IMR-90 (cell line): ENCODE measurements at regions not wholly inside any gene's neighbourhood (a gene's known extent, or its start where the extent isn't known, plus 50 kb on each side); places are given as distances from the start of the nearest gene placed in this dataset.

ENCODE experiments used
- ATAC-seq: fragments of 200-7000 bp; cut with Tn5 transposase; 2 replicates; pipeline ENCODE4 v1.9.1; 2020; ENCODE audit warnings: low read depth, mild to moderate bottlenecking, moderate library complexity
- BruUV-seq: library from RNA; stranded (reverse); fragments of 400-500 nt; replicated peaks from 2 replicates; lab custom pipeline; 2021; lab: Mats Ljungman, UMichigan
- CTCF ChIA-PET: fragments of 300-600 bp; formaldehyde crosslinking; extraction: SDS; loops from one replicate; lab custom pipeline; 2021; ENCODE audit warnings: antibody characterized with exemption; lab: Yijun Ruan, JAX
- POLR2A ChIA-PET: fragments of 300-600 bp; sonication (Branson Sonifier 250); formaldehyde crosslinking; loops from one replicate; lab custom pipeline; 2022; ENCODE audit warnings: antibody characterized with exemption; ENCODE audit not compliant: unreplicated experiment; lab: Charles Lee
- DNase-seq: peaks from one replicate; pipeline ENCODE4 v3.0.0; 2013
- H2AFZ ChIP-seq: replicated peaks from 2 replicates; pipeline ENCODE3; 2013; ENCODE audit warnings: low read length, mild to moderate bottlenecking; ENCODE audit not compliant: poor library complexity
- H2AK5ac ChIP-seq: 2 replicates; pipeline ENCODE4 v1.6.1; 2013; ENCODE audit warnings: low read depth, low read length, inconsistent platforms
- H2AK9ac ChIP-seq: replicated peaks from 2 replicates; pipeline ENCODE3; 2013; ENCODE audit warnings: mild to moderate bottlenecking, low read depth, low read length, moderate library complexity; ENCODE audit not compliant: poor library complexity
- H2BK120ac ChIP-seq: 2 replicates; pipeline ENCODE4 v1.6.1; 2013; ENCODE audit warnings: low read depth, low read length, inconsistent platforms
- H2BK15ac ChIP-seq: 3 replicates; pipeline ENCODE4 v1.6.1; 2013; ENCODE audit warnings: low read depth, low read length, inconsistent platforms
- H2BK20ac ChIP-seq: 2 replicates; pipeline ENCODE4 v1.6.1; 2013; ENCODE audit warnings: low read depth, mild to moderate bottlenecking, inconsistent platforms, low read length, moderate library complexity
- H2BK5ac ChIP-seq: 2 replicates; pipeline ENCODE4 v1.6.1; 2013; ENCODE audit warnings: mild to moderate bottlenecking, low read depth, low read length, inconsistent platforms; ENCODE audit not compliant: poor library complexity, severe bottlenecking
- H3K14ac ChIP-seq: replicated peaks from 2 replicates; pipeline ENCODE4 v1.6.1; 2013; ENCODE audit warnings: low read depth, low read length, inconsistent platforms
- H3K18ac ChIP-seq: 2 replicates; pipeline ENCODE4 v1.6.1; 2013; ENCODE audit warnings: low read depth, low read length, control low read depth
- H3K23ac ChIP-seq: 2 replicates; pipeline ENCODE4 v1.6.1; 2013; ENCODE audit warnings: low read depth, low read length, inconsistent platforms
- H3K27ac ChIP-seq: 2 replicates; pipeline ENCODE4 v1.5.1; 2013; ENCODE audit warnings: mild to moderate bottlenecking, control low read depth, low read length; ENCODE audit not compliant: insufficient read depth
- H3K27me3 ChIP-seq: 2 replicates; pipeline ENCODE4 v1.6.1; 2013; ENCODE audit warnings: low read length; ENCODE audit not compliant: control insufficient read depth, insufficient read depth
- H3K36me3 ChIP-seq: 2 replicates; pipeline ENCODE4 v1.6.1; 2013; ENCODE audit warnings: low read length, mixed read lengths; ENCODE audit not compliant: control insufficient read depth, insufficient read depth
- H3K4ac ChIP-seq: 2 replicates; pipeline ENCODE4 v1.6.1; 2013; ENCODE audit warnings: low read depth, low read length, inconsistent platforms
- H3K4me1 ChIP-seq: 2 replicates; pipeline ENCODE4 v1.6.1; 2013; ENCODE audit warnings: low read length, mixed read lengths; ENCODE audit not compliant: control insufficient read depth, insufficient read depth
- H3K4me2 ChIP-seq: 2 replicates; pipeline ENCODE4 v1.6.1; 2013; ENCODE audit warnings: low read depth, mild to moderate bottlenecking, control low read depth, low read length, moderate library complexity
- H3K4me3 ChIP-seq: 2 replicates; pipeline ENCODE4 v1.5.1; 2013; ENCODE audit warnings: low read depth, mild to moderate bottlenecking, control low read depth, low read length, moderate library complexity; ENCODE audit not compliant: insufficient read depth
- H3K56ac ChIP-seq: 2 replicates; pipeline ENCODE4 v1.6.1; 2013; ENCODE audit warnings: low read length, inconsistent platforms; ENCODE audit not compliant: insufficient read depth; ENCODE audit errors: extremely low read depth
- H3K79me1 ChIP-seq, 2 experiments: 2 replicates each; pipeline ENCODE4 v1.6.1; 2013; ENCODE audit warnings: low read length in 2 of 2, inconsistent platforms in 1 of 2, low read depth in 1 of 2
- H3K9ac ChIP-seq: 2 replicates; pipeline ENCODE4 v1.6.1; 2013; ENCODE audit warnings: low read depth, low read length, control low read depth
- H3K9me1 ChIP-seq: 2 replicates; pipeline ENCODE4 v1.6.1; 2013; ENCODE audit warnings: low read length, inconsistent platforms; ENCODE audit not compliant: insufficient read depth
- H3K9me3 ChIP-seq: 2 replicates; pipeline ENCODE4 v1.6.1; 2013; ENCODE audit warnings: low read length; ENCODE audit not compliant: control insufficient read depth, insufficient read depth
- H4K20me1 ChIP-seq: 2 replicates; pipeline ENCODE4 v1.6.1; 2013; ENCODE audit warnings: low read length, inconsistent platforms; ENCODE audit not compliant: insufficient read depth
- H4K5ac ChIP-seq: 2 replicates; pipeline ENCODE4 v1.6.1; 2013; ENCODE audit warnings: mild to moderate bottlenecking, low read depth, low read length, control low read depth
- H4K8ac ChIP-seq, 2 experiments: 2 replicates each; pipeline ENCODE4 v1.6.1; 2013; ENCODE audit warnings: low read depth in 2 of 2, low read length in 2 of 2, control low read depth in 1 of 2, inconsistent platforms in 1 of 2
- H4K91ac ChIP-seq: 2 replicates; pipeline ENCODE4 v1.6.1; 2013; ENCODE audit warnings: low read depth, low read length, inconsistent platforms; ENCODE audit not compliant: insufficient read depth
- BHLHE40 ChIP-seq: fragments of 150-350 bp; IDR thresholded peaks from 2 replicates; pipeline ENCODE4 v1.6.1; 2016; ENCODE audit warnings: mild to moderate bottlenecking, low read depth, low read length
- CEBPB ChIP-seq: IDR thresholded peaks from 2 replicates; pipeline ENCODE4 v1.6.1; 2012; ENCODE audit warnings: low read depth, low read length, improper control_type of control experiment
- CHD1 ChIP-seq: IDR thresholded peaks from 2 replicates; pipeline ENCODE4 v1.6.1; 2012; ENCODE audit warnings: low read depth, low read length, improper control_type of control experiment
- CTCF ChIP-seq: conservative IDR thresholded peaks from 2 replicates; pipeline ENCODE4 v1.5.1; 2012; ENCODE audit warnings: mild to moderate bottlenecking, low read depth, low read length, improper control_type of control experiment
- ELK1 ChIP-seq: fragments of 150-350 bp; IDR thresholded peaks from 2 replicates; pipeline ENCODE4 v1.6.1; 2016; ENCODE audit warnings: low read depth, mild to moderate bottlenecking, low read length, moderate library complexity, borderline replicate concordance
- FOS ChIP-seq: fragments of 150-350 bp; IDR thresholded peaks from 2 replicates; pipeline ENCODE4 v1.6.1; 2016; ENCODE audit warnings: low read depth, low read length
- MAFK ChIP-seq: IDR thresholded peaks from 2 replicates; pipeline ENCODE4 v1.6.1; 2012; ENCODE audit warnings: low read depth, low read length, improper control_type of control experiment
- MAZ ChIP-seq: IDR thresholded peaks from 2 replicates; pipeline ENCODE4 v1.6.1; 2012; ENCODE audit warnings: low read depth, mild to moderate bottlenecking, low read length, improper control_type of control experiment, moderate library complexity, borderline replicate concordance
- MXI1 ChIP-seq: IDR thresholded peaks from 2 replicates; pipeline ENCODE4 v1.6.1; 2012; ENCODE audit warnings: low read depth, mild to moderate bottlenecking, low read length, moderate library complexity, borderline replicate concordance
- NFE2L2 ChIP-seq: fragments of 150-350 bp; IDR thresholded peaks from 2 replicates; pipeline ENCODE4 v1.6.1; 2016; ENCODE audit warnings: low read depth, mild to moderate bottlenecking, low read length
- POLR2A ChIP-seq: IDR thresholded peaks from 2 replicates; pipeline ENCODE4 v1.6.1; 2012; ENCODE audit warnings: mild to moderate bottlenecking, low read depth, low read length
- RAD21 ChIP-seq: IDR thresholded peaks from 2 replicates; pipeline ENCODE4 v1.6.1; 2012; ENCODE audit warnings: low read length, improper control_type of control experiment
- RCOR1 ChIP-seq: IDR thresholded peaks from 2 replicates; pipeline ENCODE4 v1.6.1; 2012; ENCODE audit warnings: mild to moderate bottlenecking, low read length, improper control_type of control experiment; ENCODE audit not compliant: insufficient replicate concordance
- RFX5 ChIP-seq: IDR thresholded peaks from 2 replicates; pipeline ENCODE4 v1.8.0; 2012; ENCODE audit warnings: low read depth, mild to moderate bottlenecking, low read length, moderate library complexity
- SMC3 ChIP-seq: fragments of 150-350 bp; IDR thresholded peaks from 2 replicates; pipeline ENCODE4 v1.6.1; 2016; ENCODE audit warnings: low read depth, mild to moderate bottlenecking, antibody characterized with exemption, low read length, moderate library complexity
- USF2 ChIP-seq: fragments of 150-350 bp; IDR thresholded peaks from 2 replicates; pipeline ENCODE4 v1.6.1; 2017; ENCODE audit warnings: mild to moderate bottlenecking, antibody characterized with exemption, low read length, low read depth
- WGBS, 2 experiments: methylation state at CpG; one replicate each; pipeline versions ENCODE4 v1.1.5 to v1.1.7; 2013; ENCODE audit warnings: missing lambda C conversion rate in 2 of 2; ENCODE audit not compliant: insufficient read length in 1 of 2; ENCODE audit errors: extremely low coverage in 2 of 2; 5-methylcytosine and 5-hydroxymethylcytosine counted together
- dilution Hi-C: fragments of 300-500 bp; cut with HindIII; formaldehyde crosslinking; loops from one replicate; pipeline ENCODE4 v1.14.3; 2018; ENCODE audit warnings: low sequenced_read_pairs; ENCODE audit not compliant: unreplicated experiment
- in situ Hi-C: fragments of 300-500 bp; cut with MboI; formaldehyde crosslinking; loops from 3 replicates; pipeline ENCODE4 v1.14.3; 2019; ENCODE audit warnings: low sequenced_read_pairs, inconsistent platforms, mixed read lengths
- intact Hi-C: fragments of 100-400 bp; cut with micrococcal nuclease; formaldehyde crosslinking; loops from 2 replicates; pipeline ENCODE4 v1.10.0; 2022

GRCh38 chr15:31557899-31558298 lies 231.3 kb downstream of the KLF13 start:
- Histone ChIP-seq H2BK15ac (no peak overlapping the region), H2AK9ac (no peak overlapping the region), H2AK5ac (no peak overlapping the region), H3K27ac (no peak overlapping the region), H2AFZ (no peak overlapping the region), H4K20me1 (no peaks in the 10 kb centered on the region), H2BK20ac (no peak overlapping the region), H3K4me2 (no peak overlapping the region), H3K27me3 (no peaks in the 10 kb centered on the region), H3K9ac (no peak overlapping the region), H3K14ac (no peak overlapping the region; the same call in 1 of the 2 replicates), H3K56ac (no peak overlapping the region), H3K23ac (no peak overlapping the region), H3K4me3 (no peak overlapping the region), H2BK120ac (no peak overlapping the region), H3K36me3 (no peaks in the 10 kb centered on the region), H3K18ac (no peak overlapping the region), H3K9me3 (no peaks in the 10 kb centered on the region), H2BK5ac (no peak overlapping the region), H4K91ac (no peak overlapping the region; the same call in 1 of the 2 replicates), H3K9me1 (peaks cover 3% of the 10 kb centered on the region; the same call in 1 of the 2 replicates), H3K79me1 (no peaks in the 10 kb centered on the region), H3K4me1 (peaks cover 8% of the 10 kb centered on the region), H4K5ac (no peak overlapping the region), H3K4ac (no peak overlapping the region), H4K8ac (no peak overlapping the region)
- no CpG with 5 or more reads among the region's 7 CpGs for WGBS, 2 experiments
- TF ChIP-seq RFX5 (no peak), USF2 (no peak), FOS (no peak), RAD21 (no peak), RCOR1 (no peak), MXI1 (no peak), MAZ (no peak), NFE2L2 (no peak), ELK1 (no peak), CEBPB (no peak), POLR2A (no peak), BHLHE40 (no peak), MAFK (no peak), CHD1 (no peak), SMC3 (no peak), CTCF (no peak)
- intact Hi-C loops (no loop called here), in situ Hi-C loops (no loop called here), dilution Hi-C loops (no loop called here)
- no peak for DNase-seq
- ATAC-seq: no peak
- POLR2A ChIA-PET: interaction anchor here (0.6 kb wide), 1 partner anchor 23 kb away, joined by 3 read pairs; no protein-coding TSS in a partner anchor
- no TSS peak for BruUV-seq
- CTCF ChIA-PET: no interaction called here
